GM12878 (cell line): ENCODE measurements at regions not wholly inside any gene's neighbourhood (a gene's known extent, or its start where the extent isn't known, plus 50 kb on each side); places are given as distances from the start of the nearest gene placed in this dataset.

Experiments
- ATAC-seq: fragments of 200-7000 bp; cut with Tn5 transposase; 3 replicates; pipeline ENCODE4 v1.9.1; 2020; ENCODE audit warnings: mild to moderate bottlenecking, moderate library complexity
- BruUV-seq: library from RNA; stranded (reverse); fragments of 400-500 nt; replicated peaks from 2 replicates; lab custom pipeline; 2021; lab: Mats Ljungman, UMichigan
- CTCF ChIA-PET: fragments of 300-600 bp; sonication (Branson Sonifier 250); formaldehyde crosslinking; extraction: SDS; loops from one replicate; lab custom pipeline; 2021; ENCODE audit warnings: inconsistent platforms; lab: Yijun Ruan, JAX
- POLR2A ChIA-PET: fragments of 350-600 bp; formaldehyde crosslinking; extraction: SDS; loops from one replicate; lab custom pipeline; 2021; ENCODE audit warnings: inconsistent platforms; lab: Charles Lee
- RAD21 ChIA-PET: fragments of 300-600 bp; sonication (Branson Sonifier 250); formaldehyde crosslinking; loops from one replicate; lab custom pipeline; 2023; ENCODE audit warnings: antibody characterized with exemption; ENCODE audit not compliant: unreplicated experiment; lab: Charles Lee
- SMC1A ChIA-PET: fragments of 300-600 bp; sonication (Branson Sonifier 250); formaldehyde crosslinking; loops from one replicate; lab custom pipeline; 2023; ENCODE audit not compliant: unreplicated experiment, uncharacterized antibody; lab: Charles Lee
- DNase-seq: peaks from one replicate; pipeline ENCODE4 v3.0.0-alpha.2; 2011; ENCODE audit warnings: low read depth, low spot score
- FAIRE-seq: peaks from 3 replicates; lab custom pipeline; 2011; peaks lifted over from hg19 to GRCh38; lab: Jason Lieb, UNC
- H2AFZ ChIP-seq: 2 replicates; pipeline ENCODE4 v1.6.0; 2011; ENCODE audit warnings: low read depth, low read length, control low read depth; ENCODE audit not compliant: control insufficient read depth
- H3K27ac ChIP-seq: 2 replicates; pipeline ENCODE4 v1.5.1; 2011; ENCODE audit warnings: control low read depth; ENCODE audit not compliant: control insufficient read depth, insufficient read depth
- H3K27me3 ChIP-seq, 2 experiments: replicated peaks in 1 of 2; 2 replicates each; pipeline versions ENCODE4 v1.6.0 to v1.6.1; 2011; ENCODE audit warnings: low read length in 1 of 2; ENCODE audit not compliant: control insufficient read depth in 2 of 2, insufficient read depth in 2 of 2
- H3K36me3 ChIP-seq, 2 experiments: 2 replicates each; pipeline ENCODE4 v1.5.1; 2011; ENCODE audit warnings: low read length in 1 of 2; ENCODE audit not compliant: control insufficient read depth in 2 of 2, insufficient read depth in 2 of 2
- H3K4me1 ChIP-seq: 2 replicates; pipeline ENCODE4 v1.6.1; 2011; ENCODE audit warnings: mild to moderate bottlenecking, low read length, moderate library complexity, mixed read lengths; ENCODE audit not compliant: control insufficient read depth, insufficient read depth
- H3K4me2 ChIP-seq: 2 replicates; pipeline ENCODE4 v1.6.0; 2011; ENCODE audit warnings: control low read depth; ENCODE audit not compliant: control insufficient read depth, insufficient read depth
- H3K4me3 ChIP-seq: fragments of 200-600 bp; sonication (generic); 2 replicates; pipeline ENCODE4 v1.5.1; 2016
- H3K79me2 ChIP-seq: 2 replicates; pipeline ENCODE4 v1.6.0; 2011; ENCODE audit warnings: low read length; ENCODE audit not compliant: control insufficient read depth, insufficient read depth
- H3K9ac ChIP-seq: 2 replicates; pipeline ENCODE4 v1.8.0; 2011; ENCODE audit warnings: low read length, control low read depth, mixed read lengths; ENCODE audit not compliant: control insufficient read depth, insufficient read depth
- H3K9me3 ChIP-seq: replicated peaks from 3 replicates; pipeline ENCODE4 v1.5.1; 2011; ENCODE audit warnings: mild to moderate bottlenecking, low read length; ENCODE audit not compliant: control insufficient read depth, insufficient read depth
- H4K20me1 ChIP-seq: 2 replicates; pipeline ENCODE4 v1.6.0; 2011; ENCODE audit not compliant: control insufficient read depth, insufficient read depth
- BACH1 ChIP-seq: fragments of 450-650 bp; IDR thresholded peaks from 2 replicates; pipeline ENCODE4 v1.6.1; 2017; ENCODE audit warnings: mild to moderate bottlenecking, borderline replicate concordance
- BCLAF1 ChIP-seq: fragments of 450-650 bp; IDR thresholded peaks from 2 replicates; pipeline ENCODE4 v1.6.1; 2017; ENCODE audit warnings: antibody characterized with exemption, mild to moderate bottlenecking, moderate library complexity
- BHLHE40 ChIP-seq, 2 experiments: fragments of 450-650 bp in 1 of 2; IDR thresholded peaks; 2 replicates each; pipeline ENCODE4 v1.6.1; 2011 to 2017; ENCODE audit warnings: low read depth in 2 of 2, borderline replicate concordance in 1 of 2, improper control_type of control experiment in 1 of 2, low read length in 1 of 2, mild to moderate bottlenecking in 1 of 2
- CBX5 ChIP-seq: sonication (generic); IDR thresholded peaks from 2 replicates; pipeline ENCODE4 v1.6.1; 2016; ENCODE audit warnings: low read depth, moderate library complexity, mild to moderate bottlenecking, inconsistent platforms
- E4F1 ChIP-seq: fragments of 450-650 bp; IDR thresholded peaks from 2 replicates; pipeline ENCODE4 v1.6.1; 2018; ENCODE audit warnings: borderline replicate concordance, mild to moderate bottlenecking; ENCODE audit not compliant: partially characterized antibody
- HDAC2 ChIP-seq: fragments of 200-600 bp; sonication (generic); IDR thresholded peaks from 2 replicates; pipeline ENCODE4 v1.6.1; 2017
- MEF2B ChIP-seq: fragments of 450-650 bp; IDR thresholded peaks from 2 replicates; pipeline ENCODE4 v1.6.1; 2018; ENCODE audit warnings: mild to moderate bottlenecking, moderate library complexity; ENCODE audit not compliant: partially characterized antibody, poor library complexity, severe bottlenecking
- NR2C1 ChIP-seq: fragments of 450-650 bp; IDR thresholded peaks from 2 replicates; pipeline ENCODE4 v1.6.1; 2017; ENCODE audit warnings: antibody characterized with exemption, mild to moderate bottlenecking, moderate library complexity
- PML ChIP-seq: IDR thresholded peaks from 2 replicates; pipeline ENCODE4 v1.6.1; 2012; ENCODE audit warnings: low read length, inconsistent platforms
- POLR2AphosphoS2 ChIP-seq: IDR thresholded peaks from 2 replicates; pipeline ENCODE4 v1.6.1; 2011; ENCODE audit warnings: low read depth, mild to moderate bottlenecking, low read length, improper control_type of control experiment, moderate library complexity
- RAD51 ChIP-seq: fragments of 450-650 bp; IDR thresholded peaks from 2 replicates; pipeline ENCODE4 v1.6.1; 2016; ENCODE audit warnings: moderate library complexity, mild to moderate bottlenecking, inconsistent platforms
- RELB ChIP-seq: fragments of 450-650 bp; IDR thresholded peaks from 2 replicates; pipeline ENCODE4 v1.6.1; 2017; ENCODE audit warnings: low read depth, mild to moderate bottlenecking, moderate library complexity
- SP1 ChIP-seq: IDR thresholded peaks from one replicate; pipeline ENCODE4 v1.6.1; 2011; ENCODE audit warnings: low read depth, low read length
- TAF1 ChIP-seq: IDR thresholded peaks from 2 replicates; pipeline ENCODE4 v1.6.1; 2011; ENCODE audit warnings: mild to moderate bottlenecking, low read depth, low read length, borderline replicate concordance
- USF1 ChIP-seq: IDR thresholded peaks from 2 replicates; pipeline ENCODE4 v1.6.1; 2011; ENCODE audit warnings: borderline replicate concordance, low read depth, mild to moderate bottlenecking, moderate library complexity, mixed read lengths, low read length; ENCODE audit not compliant: insufficient read depth; ENCODE audit errors: extremely low read length
- WRNIP1 ChIP-seq: IDR thresholded peaks from 2 replicates; pipeline ENCODE4 v1.6.1; 2011; ENCODE audit warnings: low read depth, low read length, improper control_type of control experiment, borderline replicate concordance
- WGBS: methylation state at CpG from one replicate; pipeline ENCODE4 v1.1.6; 2016; ENCODE audit warnings: low lambda C conversion rate; ENCODE audit not compliant: insufficient replicate concordance, insufficient coverage; ENCODE audit errors: missing lambda C conversion rate; 5-methylcytosine and 5-hydroxymethylcytosine counted together
- in situ Hi-C: fragments of 300-500 bp; cut with MboI; formaldehyde crosslinking; loops from 9 replicates; pipeline ENCODE4 v1.14.3; 2018; ENCODE audit warnings: mixed read lengths
- intact Hi-C: fragments of 100-400 bp; cut with micrococcal nuclease; formaldehyde crosslinking; loops from one replicate; pipeline ENCODE4 v1.14.2; 2022; ENCODE audit not compliant: unreplicated experiment

- no peak for TF ChIP-seq BCLAF1
- no peak for TF ChIP-seq RAD51
- TF ChIP-seq NR2C1 = no peak
Measured at GRCh38 chr2:163213661-163214081, 375.1 kb upstream of the KCNH7 start (continued).

GRCh38 chr2:163210430-163210918 lies 371.9 kb upstream of the KCNH7 start:
- Histone ChIP-seq H2AFZ (no peak overlapping the region), H3K9me3 (no peaks in the 10 kb centered on the region), H3K4me2 (no peak overlapping the region), H3K27me3 (no peaks in the 10 kb centered on the region), H3K4me1 (no peaks in the 10 kb centered on the region), H3K27ac (no peak overlapping the region), H4K20me1 (no peaks in the 10 kb centered on the region), H3K9ac (no peak overlapping the region), H3K79me2 (no peaks in the 10 kb centered on the region), H3K36me3 (no peaks in the 10 kb centered on the region), H3K4me3 (no peak overlapping the region)
- no peak for DNase-seq
- intact Hi-C loops (no loop called here), in situ Hi-C loops (no loop called here)
- no TSS peak for BruUV-seq
- ChIA-PET SMC1A (no interaction called here), POLR2A (no interaction called here), CTCF (no interaction called here), RAD21 (no interaction called here)
- FAIRE-seq = no peak
- WGBS = 38% methylated on average over 1 of the region's 1 CpG
- ATAC-seq = no peak
- TF ChIP-seq POLR2AphosphoS2 (no peak), RELB (no peak), BHLHE40 (IDR thresholded peaks at IDR 0.05; ENCODE audit: borderline replicate concordance in 1 of 2, low read depth in 2 of 2, low read length in 1 of 2) (no peak), WRNIP1 (no peak), TAF1 (no peak), CBX5 (no peak), E4F1 (no peak), BACH1 (no peak), HDAC2 (no peak), SP1 (no peak), MEF2B (no peak), PML (no peak), USF1 (no peak)
